SU-DHL-6 (cell line): ENCODE measurements at regions not wholly inside any gene's neighbourhood (a gene's known extent, or its start where the extent isn't known, plus 50 kb on each side); places are given as distances from the start of the nearest gene placed in this dataset.

Experiments used
- H2AFZ ChIP-seq: fragments of 200-600 bp; sonication (generic); 2 replicates; pipeline ENCODE4 v1.6.1; 2014; ENCODE audit warnings: low read depth, mild to moderate bottlenecking, moderate library complexity, mixed read lengths, antibody characterized with exemption, low read length; ENCODE audit not compliant: severe bottlenecking
- H3F3A ChIP-seq: fragments of 200-600 bp; shearing (Covaris generic); 2 replicates; pipeline ENCODE4 v1.6.0; 2016; ENCODE audit warnings: antibody characterized with exemption, mild to moderate bottlenecking; ENCODE audit not compliant: insufficient read depth
- H3K27ac ChIP-seq: fragments of 200-600 bp; sonication (generic); 2 replicates; pipeline ENCODE4 v1.5.1; 2016; ENCODE audit warnings: low read depth, mild to moderate bottlenecking, low read length, moderate library complexity, mixed read lengths
- H3K27me3 ChIP-seq: fragments of 200-600 bp; sonication (generic), shearing (Covaris generic); 2 replicates; pipeline ENCODE4 v1.6.0; 2014; ENCODE audit warnings: mild to moderate bottlenecking, low read length
- H3K36me3 ChIP-seq: fragments of 200-600 bp; sonication (generic); 2 replicates; pipeline ENCODE4 v1.6.1; 2014; ENCODE audit warnings: mild to moderate bottlenecking, low read length, mixed read lengths
- H3K4me2 ChIP-seq: fragments of 300-600, 200-600 bp; shearing (Covaris generic), sonication (generic); 2 replicates; pipeline ENCODE4 v1.6.0; 2014; ENCODE audit warnings: low read length, low read depth, mild to moderate bottlenecking; ENCODE audit not compliant: poor library complexity, severe bottlenecking
- H3K4me3 ChIP-seq: fragments of 200-600 bp; sonication (generic); 2 replicates; pipeline ENCODE4 v1.5.1; 2014; ENCODE audit warnings: antibody characterized with exemption, low read length, mild to moderate bottlenecking, mixed read lengths; ENCODE audit not compliant: insufficient read depth, poor library complexity, severe bottlenecking
- H3K79me2 ChIP-seq: fragments of 200-600 bp; sonication (generic); 2 replicates; pipeline ENCODE4 v1.6.1; 2014; ENCODE audit warnings: mild to moderate bottlenecking, low read length, moderate library complexity; ENCODE audit not compliant: insufficient read depth
- H3K9ac ChIP-seq: fragments of 200-600 bp; sonication (generic); 2 replicates; pipeline ENCODE4 v1.7.0; 2014; ENCODE audit warnings: mild to moderate bottlenecking, low read length
- H3K9me2 ChIP-seq: fragments of 200-600 bp; sonication (generic); replicated peaks from 2 replicates; pipeline ENCODE4 v1.6.1; 2014; ENCODE audit warnings: low read length; ENCODE audit not compliant: insufficient read depth
- H3K9me3 ChIP-seq: fragments of 200-600 bp; sonication (generic); 2 replicates; pipeline ENCODE4 v1.6.1; 2014; ENCODE audit warnings: low read length, mixed read lengths; ENCODE audit not compliant: insufficient read depth
- H4K20me1 ChIP-seq: fragments of 200-600 bp; sonication (generic); 2 replicates; pipeline ENCODE4 v1.6.1; 2014; ENCODE audit warnings: low read depth, mild to moderate bottlenecking, antibody characterized with exemption, low read length, moderate library complexity, mixed read lengths
- EZH2phosphoT487 ChIP-seq: fragments of 200-600 bp; sonication (generic), shearing (Covaris generic); conservative IDR thresholded peaks from 2 replicates; pipeline ENCODE4 v1.6.1; 2018; ENCODE audit warnings: mild to moderate bottlenecking, antibody characterized with exemption, low read length, moderate library complexity, mixed read lengths
- TF ChIP-seq, protein P1 (sequence below): fragments of 200-600 bp; sonication (generic); IDR thresholded peaks from one replicate; pipeline ENCODE4 v1.5.1; 2017; ENCODE audit warnings: antibody characterized with exemption, mild to moderate bottlenecking, low read length, moderate library complexity; ENCODE audit not compliant: insufficient read depth, poor library complexity, severe bottlenecking

DNA sequence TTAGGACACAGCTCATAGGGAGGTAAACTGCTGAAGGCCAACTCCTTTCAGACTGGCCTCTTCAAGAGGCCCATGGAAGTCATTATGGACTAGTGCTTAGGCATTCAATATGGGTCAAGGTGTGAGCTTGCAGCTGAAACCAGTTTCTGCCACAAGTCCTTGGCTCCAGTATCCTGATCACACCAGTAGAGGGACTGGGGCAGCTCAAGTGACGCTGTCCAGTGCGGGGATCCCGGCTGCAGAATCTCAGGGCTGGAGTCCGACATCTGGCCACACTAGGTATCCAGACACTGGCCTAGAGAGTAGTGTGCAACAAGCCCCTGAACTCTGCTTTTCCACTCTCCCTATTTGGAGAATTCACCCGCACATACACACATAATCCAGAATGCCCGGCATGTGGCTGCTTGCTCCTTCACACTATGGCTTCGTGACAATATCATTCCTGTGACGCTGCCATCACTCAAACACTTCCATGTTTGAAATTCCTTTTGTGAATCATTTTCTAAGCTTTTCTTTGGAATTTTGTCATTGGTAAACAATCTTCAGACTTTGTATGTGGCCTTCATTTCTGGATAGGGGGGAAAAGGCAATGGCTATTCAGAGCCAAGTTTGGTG, 425.1 kb downstream of the EFNB2 start:
- no peak overlapping the region for H3K9ac ChIP-seq
- H3K4me2 ChIP-seq, result no peak overlapping the region
- H3F3A ChIP-seq, result no peaks in the 10 kb centered on the region
- no peak overlapping the region for H2AFZ ChIP-seq
- no peaks in the 10 kb centered on the region for H3K9me3 ChIP-seq
- no peaks in the 10 kb centered on the region for H3K27me3 ChIP-seq
- no peak overlapping the region for H3K27ac ChIP-seq
- TF ChIP-seq, protein P1, sequence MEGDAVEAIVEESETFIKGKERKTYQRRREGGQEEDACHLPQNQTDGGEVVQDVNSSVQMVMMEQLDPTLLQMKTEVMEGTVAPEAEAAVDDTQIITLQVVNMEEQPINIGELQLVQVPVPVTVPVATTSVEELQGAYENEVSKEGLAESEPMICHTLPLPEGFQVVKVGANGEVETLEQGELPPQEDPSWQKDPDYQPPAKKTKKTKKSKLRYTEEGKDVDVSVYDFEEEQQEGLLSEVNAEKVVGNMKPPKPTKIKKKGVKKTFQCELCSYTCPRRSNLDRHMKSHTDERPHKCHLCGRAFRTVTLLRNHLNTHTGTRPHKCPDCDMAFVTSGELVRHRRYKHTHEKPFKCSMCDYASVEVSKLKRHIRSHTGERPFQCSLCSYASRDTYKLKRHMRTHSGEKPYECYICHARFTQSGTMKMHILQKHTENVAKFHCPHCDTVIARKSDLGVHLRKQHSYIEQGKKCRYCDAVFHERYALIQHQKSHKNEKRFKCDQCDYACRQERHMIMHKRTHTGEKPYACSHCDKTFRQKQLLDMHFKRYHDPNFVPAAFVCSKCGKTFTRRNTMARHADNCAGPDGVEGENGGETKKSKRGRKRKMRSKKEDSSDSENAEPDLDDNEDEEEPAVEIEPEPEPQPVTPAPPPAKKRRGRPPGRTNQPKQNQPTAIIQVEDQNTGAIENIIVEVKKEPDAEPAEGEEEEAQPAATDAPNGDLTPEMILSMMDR, result no peak
- no peak for TF ChIP-seq EZH2phosphoT487
- no peaks in the 10 kb centered on the region for H3K36me3 ChIP-seq
- no peaks in the 10 kb centered on the region for H3K9me2 ChIP-seq
- no peak overlapping the region for H3K4me3 ChIP-seq
- H3K79me2 ChIP-seq, result no peaks in the 10 kb centered on the region
- H4K20me1 ChIP-seq, result no peaks in the 10 kb centered on the region

DNA sequence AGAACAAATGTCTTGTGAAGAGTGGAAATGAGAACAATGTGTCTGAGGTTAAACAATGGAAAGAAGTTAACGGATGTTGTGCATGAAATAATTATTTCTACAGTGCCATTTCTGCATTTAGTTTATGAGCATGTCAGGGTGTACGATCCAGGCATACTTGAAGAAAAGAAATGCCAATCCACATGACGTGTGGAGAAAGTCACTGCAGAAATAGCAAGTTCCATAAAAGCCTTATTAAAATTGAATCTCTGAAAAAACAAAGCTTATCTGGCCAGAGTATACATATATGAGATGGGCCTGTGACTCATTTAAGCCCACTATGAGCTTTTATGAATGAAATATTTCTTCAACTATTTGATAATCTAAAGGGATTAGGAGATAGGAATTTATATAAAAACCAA, 426.1 kb downstream of the EFNB2 start:
- Histone ChIP-seq H3F3A (no peaks in the 10 kb centered on the region), H2AFZ (no peak overlapping the region), H3K4me2 (no peak overlapping the region), H4K20me1 (no peaks in the 10 kb centered on the region), H3K9me3 (no peaks in the 10 kb centered on the region), H3K4me3 (no peak overlapping the region), H3K27ac (no peak overlapping the region), H3K36me3 (no peaks in the 10 kb centered on the region), H3K9me2 (no peaks in the 10 kb centered on the region), H3K27me3 (no peaks in the 10 kb centered on the region), H3K9ac (no peak overlapping the region), H3K79me2 (no peaks in the 10 kb centered on the region)
- TF ChIP-seq, protein P1, result no peak
- no peak for TF ChIP-seq EZH2phosphoT487

DNA sequence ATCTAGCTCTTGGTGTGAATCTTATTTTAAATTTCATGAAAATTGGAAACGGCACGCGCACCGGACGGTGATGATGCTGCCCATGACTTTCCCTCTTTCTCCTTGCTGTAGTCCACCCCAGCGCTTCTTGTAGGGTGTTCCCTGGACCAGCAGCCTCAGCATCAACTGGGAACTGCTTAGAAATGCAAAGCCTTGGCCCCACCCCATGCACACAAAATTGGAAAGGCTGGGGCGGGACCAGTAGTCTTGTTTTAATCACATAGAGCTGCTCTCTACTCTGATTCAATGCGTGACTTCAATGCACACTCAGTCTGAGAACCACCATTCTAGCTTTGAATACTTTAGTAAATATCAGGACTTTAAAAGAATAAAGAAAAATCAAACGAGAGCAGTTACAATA, 427.1 kb downstream of the EFNB2 start:
- Histone ChIP-seq H3K9ac (no peak overlapping the region), H3K4me2 (no peak overlapping the region), H2AFZ (no peak overlapping the region), H3F3A (no peaks in the 10 kb centered on the region), H4K20me1 (no peaks in the 10 kb centered on the region), H3K79me2 (no peaks in the 10 kb centered on the region), H3K4me3 (no peak overlapping the region), H3K9me3 (no peaks in the 10 kb centered on the region), H3K9me2 (no peaks in the 10 kb centered on the region), H3K36me3 (no peaks in the 10 kb centered on the region), H3K27ac (no peak overlapping the region), H3K27me3 (no peaks in the 10 kb centered on the region)
- TF ChIP-seq, protein P1, result no peak
- TF ChIP-seq EZH2phosphoT487, result no peak
